Kidney epithelial cell (primary cell): ENCODE measurements at regions not wholly inside any gene's neighbourhood (a gene's known extent, or its start where the extent isn't known, plus 50 kb on each side); places are given as distances from the start of the nearest gene placed in this dataset.

ENCODE experiments used
- DNase-seq: peaks from one replicate; pipeline ENCODE4 v3.0.0-alpha.2; 2010; ENCODE audit warnings: low read depth
- H3K27me3 ChIP-seq: 2 replicates; pipeline ENCODE4 v1.6.0; 2011; ENCODE audit warnings: low read length; ENCODE audit not compliant: control insufficient read depth, insufficient read depth
- H3K36me3 ChIP-seq: 2 replicates; pipeline ENCODE4 v1.5.1; 2011; ENCODE audit warnings: low read length; ENCODE audit not compliant: control insufficient read depth, insufficient read depth
- H3K4me3 ChIP-seq: 2 replicates; pipeline ENCODE4 v1.5.1; 2011; ENCODE audit warnings: low read depth, mild to moderate bottlenecking, control low read depth, low read length
- TF ChIP-seq, protein P1 (sequence below): IDR thresholded peaks from 2 replicates; pipeline ENCODE4 v1.5.1; 2011; ENCODE audit warnings: mild to moderate bottlenecking, moderate library complexity, low read length, control low read depth, inconsistent platforms; ENCODE audit not compliant: insufficient read depth, poor library complexity, severe bottlenecking

DNA sequence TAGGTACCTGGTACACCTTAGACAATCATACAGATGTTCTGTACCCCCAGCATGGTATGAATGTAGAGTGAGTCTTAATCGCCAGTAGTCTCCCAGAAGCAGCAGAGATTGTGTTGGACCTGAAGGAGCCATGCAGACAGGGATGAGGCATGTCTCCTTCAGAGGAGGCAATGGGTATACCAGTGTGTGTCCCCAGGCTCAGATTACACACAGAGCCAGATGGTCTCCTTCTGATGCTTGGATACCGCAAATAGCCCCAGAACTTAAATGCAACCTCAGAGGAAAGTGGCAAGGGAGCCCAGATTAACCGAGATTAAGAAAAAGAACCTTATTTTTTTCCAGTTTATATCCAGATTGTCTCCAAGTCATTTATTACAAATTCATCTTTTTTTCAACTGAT, 96.8 kb upstream of the C21orf91 start:
- DNase-seq, result no peak
- Histone ChIP-seq H3K4me3 (no peak overlapping the region), H3K27me3 (no peaks in the 10 kb centered on the region), H3K36me3 (no peaks in the 10 kb centered on the region)
- TF ChIP-seq, protein P1, sequence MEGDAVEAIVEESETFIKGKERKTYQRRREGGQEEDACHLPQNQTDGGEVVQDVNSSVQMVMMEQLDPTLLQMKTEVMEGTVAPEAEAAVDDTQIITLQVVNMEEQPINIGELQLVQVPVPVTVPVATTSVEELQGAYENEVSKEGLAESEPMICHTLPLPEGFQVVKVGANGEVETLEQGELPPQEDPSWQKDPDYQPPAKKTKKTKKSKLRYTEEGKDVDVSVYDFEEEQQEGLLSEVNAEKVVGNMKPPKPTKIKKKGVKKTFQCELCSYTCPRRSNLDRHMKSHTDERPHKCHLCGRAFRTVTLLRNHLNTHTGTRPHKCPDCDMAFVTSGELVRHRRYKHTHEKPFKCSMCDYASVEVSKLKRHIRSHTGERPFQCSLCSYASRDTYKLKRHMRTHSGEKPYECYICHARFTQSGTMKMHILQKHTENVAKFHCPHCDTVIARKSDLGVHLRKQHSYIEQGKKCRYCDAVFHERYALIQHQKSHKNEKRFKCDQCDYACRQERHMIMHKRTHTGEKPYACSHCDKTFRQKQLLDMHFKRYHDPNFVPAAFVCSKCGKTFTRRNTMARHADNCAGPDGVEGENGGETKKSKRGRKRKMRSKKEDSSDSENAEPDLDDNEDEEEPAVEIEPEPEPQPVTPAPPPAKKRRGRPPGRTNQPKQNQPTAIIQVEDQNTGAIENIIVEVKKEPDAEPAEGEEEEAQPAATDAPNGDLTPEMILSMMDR, result no peak

DNA sequence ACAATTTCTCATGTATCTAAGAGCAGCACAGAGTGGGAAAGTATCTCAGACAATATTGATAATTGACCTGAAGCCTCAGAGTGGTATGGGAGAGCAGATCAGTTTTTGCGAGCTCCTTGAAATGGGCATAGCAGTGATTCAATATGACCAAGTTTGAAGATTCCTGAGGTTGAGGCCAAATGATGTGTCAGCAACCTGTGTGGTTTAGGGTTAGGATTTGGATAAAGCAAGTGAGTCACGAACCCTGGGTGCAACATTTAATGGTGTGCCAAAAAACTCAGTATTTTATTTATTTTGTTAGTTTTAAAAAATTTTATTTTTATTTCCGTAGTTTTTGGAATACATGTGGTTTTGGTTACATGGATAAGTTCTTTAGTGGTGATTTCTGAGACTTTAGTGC, 92.5 kb upstream of the C21orf91 start:
- Histone ChIP-seq H3K27me3 (no peaks in the 10 kb centered on the region), H3K36me3 (no peaks in the 10 kb centered on the region), H3K4me3 (no peak overlapping the region)
- TF ChIP-seq, protein P1, result no peak
- DNase-seq, result no peak

DNA sequence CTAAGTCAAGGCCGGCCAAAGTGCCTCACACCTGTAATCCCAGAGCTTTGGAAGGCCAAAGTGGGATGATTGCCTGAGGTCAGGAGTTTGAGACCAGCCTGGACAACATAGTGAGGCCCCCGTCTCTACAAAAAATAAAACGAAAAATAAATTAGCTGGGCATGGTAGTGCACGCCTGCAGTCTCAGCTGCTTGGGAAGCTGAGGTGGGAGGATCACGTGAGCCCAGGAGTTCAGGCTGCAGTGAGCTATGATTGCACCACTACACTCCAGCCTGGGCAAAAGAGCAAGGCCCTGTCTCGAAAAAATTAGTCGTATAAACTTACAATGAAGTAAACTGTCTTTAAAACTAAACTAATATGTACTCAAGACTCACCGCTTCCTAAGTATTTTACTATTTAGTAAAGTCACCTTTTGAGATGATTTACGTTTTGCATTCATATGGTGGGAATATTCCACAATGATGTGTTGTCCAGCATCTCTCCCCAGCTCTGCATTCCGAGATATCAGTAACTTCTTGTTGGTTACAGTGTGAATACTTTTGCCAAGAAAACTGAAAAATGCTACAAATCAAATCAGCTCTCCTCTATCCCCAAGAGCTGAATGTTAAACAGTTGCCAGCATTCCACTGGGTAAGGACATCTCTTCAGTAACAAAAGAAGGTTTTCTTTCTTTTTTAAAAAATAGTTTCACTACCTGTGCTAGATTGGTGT, 84.9 kb upstream of the C21orf91 start:
- H3K36me3 ChIP-seq, result no peaks in the 10 kb centered on the region
- TF ChIP-seq, protein P1, result no peak
- H3K27me3 ChIP-seq, result no peaks in the 10 kb centered on the region
- H3K4me3 ChIP-seq, result no peak overlapping the region
- no peak for DNase-seq

DNA sequence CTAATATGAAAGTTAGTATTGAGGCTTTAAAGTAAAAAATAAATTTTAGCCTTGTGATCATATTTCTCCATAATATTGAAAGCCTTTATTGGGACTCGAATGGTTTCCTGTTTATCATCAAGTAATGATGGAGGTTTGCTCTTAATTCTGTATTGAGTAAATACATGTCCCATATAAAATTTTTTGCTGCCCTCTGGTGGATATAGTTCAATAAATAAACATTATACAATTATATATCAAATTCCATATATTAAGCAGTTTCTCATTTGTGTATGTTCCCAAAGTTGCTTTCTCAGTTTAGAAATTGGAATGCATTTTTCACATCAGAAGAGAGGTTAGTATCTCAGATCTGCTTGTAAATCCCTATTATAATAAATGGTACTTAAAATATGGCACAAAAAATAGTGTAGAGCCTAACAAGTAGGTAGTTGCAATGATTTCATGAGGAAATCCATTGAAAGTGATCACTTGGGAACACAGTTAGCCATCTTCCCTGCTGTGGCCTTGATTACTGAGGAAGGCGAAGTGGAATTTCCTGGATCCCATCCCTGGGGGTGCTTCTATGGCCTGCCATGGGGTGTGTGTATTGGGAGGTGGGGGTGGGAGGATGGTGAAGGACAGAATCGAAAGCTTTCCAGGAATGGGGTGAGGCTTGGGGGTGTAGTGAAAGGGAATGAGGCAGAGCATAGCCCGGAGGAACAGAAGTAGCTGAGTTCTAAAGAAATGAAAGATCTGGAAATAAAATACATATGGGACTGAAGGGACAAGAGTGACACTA, 84.1 kb upstream of the C21orf91 start:
- no peaks in the 10 kb centered on the region for H3K36me3 ChIP-seq
- no peak for DNase-seq
- TF ChIP-seq, protein P1, result no peak
- H3K4me3 ChIP-seq, result no peak overlapping the region
- no peaks in the 10 kb centered on the region for H3K27me3 ChIP-seq

DNA sequence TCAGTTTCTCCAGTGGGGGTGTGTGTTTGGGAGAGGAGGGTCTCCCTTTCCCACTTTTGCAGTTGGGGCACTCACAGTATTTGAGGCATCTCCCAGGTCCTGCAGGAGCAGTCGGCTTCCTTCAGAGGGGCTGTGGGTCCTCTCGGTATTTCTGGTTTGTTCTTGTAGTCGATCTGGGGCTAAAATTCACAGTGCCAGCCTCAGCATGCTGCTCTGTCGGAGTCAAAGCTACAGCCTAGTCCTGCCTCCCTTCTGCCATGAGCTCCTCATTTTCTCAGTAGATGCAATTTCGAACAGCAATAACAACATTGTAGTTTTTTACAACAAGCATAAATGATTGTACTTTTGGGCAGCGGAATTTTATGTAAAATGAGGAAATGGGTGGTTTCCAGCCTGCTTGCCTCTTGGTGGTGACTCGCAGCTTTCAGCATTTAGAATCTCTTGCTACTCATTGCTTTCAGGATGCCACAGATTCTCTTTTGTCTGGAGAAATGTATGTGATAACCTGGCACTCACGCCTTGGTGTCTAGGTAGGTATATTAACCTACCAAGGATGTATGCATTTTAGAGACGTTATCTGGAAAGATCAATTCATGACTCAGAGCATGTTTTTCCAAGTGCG, 82.4 kb upstream of the C21orf91 start:
- TF ChIP-seq, protein P1, result no peak
- no peaks in the 10 kb centered on the region for H3K36me3 ChIP-seq
- no peaks in the 10 kb centered on the region for H3K27me3 ChIP-seq
- H3K4me3 ChIP-seq, result no peak overlapping the region
- no peak for DNase-seq

DNA sequence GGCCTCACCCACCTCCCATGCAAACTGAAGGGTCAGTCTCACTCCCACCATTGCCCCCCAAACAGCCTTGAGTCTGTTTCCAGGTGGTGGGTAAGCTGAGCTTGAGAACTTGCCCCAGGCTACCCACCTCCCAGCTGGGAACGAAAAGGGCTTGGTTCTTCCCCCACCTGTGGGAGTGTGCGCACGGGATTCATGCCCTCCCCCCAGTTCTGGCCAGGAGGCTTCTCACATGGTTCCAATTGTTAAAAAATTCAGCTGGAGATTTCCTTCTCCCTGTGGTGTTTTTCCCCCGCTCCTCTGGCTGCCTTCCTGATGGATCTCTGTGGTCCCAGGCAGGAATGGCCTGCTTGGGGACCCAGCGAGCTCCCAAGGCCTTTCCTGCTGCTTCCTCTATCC, 81.8 kb upstream of the C21orf91 start:
- Histone ChIP-seq H3K4me3 (no peak overlapping the region), H3K36me3 (no peaks in the 10 kb centered on the region), H3K27me3 (no peaks in the 10 kb centered on the region)
- no peak for DNase-seq
- TF ChIP-seq, protein P1, result no peak
